Globus pallidus (tissue), 1 donor: ENCODE measurements at regions not wholly inside any gene's neighbourhood (a gene's known extent, or its start where the extent isn't known, plus 50 kb on each side); places are given as distances from the start of the nearest gene placed in this dataset.

Experiments
- DNase-seq: peaks from one replicate; pipeline ENCODE4 v3.0.0-alpha.2; 2015; ENCODE audit warnings: low spot score

GRCh38 chr2:19235308-19235707 lies 123.1 kb downstream of the OSR1 start:
- no peak for DNase-seq

DNA sequence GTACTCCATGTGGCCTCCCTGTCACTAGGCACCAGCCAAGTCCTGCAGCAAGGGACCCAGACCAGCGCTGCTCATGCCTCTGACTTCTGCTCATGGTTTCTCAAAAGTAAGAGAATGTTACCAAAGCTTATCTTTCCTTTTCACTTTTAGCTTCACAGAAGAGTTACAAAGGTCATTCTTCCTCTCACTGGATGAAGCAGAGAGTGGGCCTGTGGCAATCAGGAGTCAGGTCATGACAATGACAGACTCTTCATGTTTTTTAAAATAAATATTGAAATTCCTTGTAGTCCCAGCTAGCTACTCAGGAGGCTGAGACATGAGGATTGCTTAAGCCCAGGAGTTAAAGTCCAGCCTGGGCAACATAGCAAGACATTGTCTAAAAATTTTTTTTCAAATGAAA lies 126.1 kb downstream of the OSR1 start:
- no peak for DNase-seq

- no peak for DNase-seq
These were observed 126.8 kb downstream of the OSR1 start for GRCh38 chr2:19231625-19232024.

- DNase-seq = no peak
These were observed 127.8 kb downstream of the OSR1 start for GRCh38 chr2:19230626-19231025.

DNA sequence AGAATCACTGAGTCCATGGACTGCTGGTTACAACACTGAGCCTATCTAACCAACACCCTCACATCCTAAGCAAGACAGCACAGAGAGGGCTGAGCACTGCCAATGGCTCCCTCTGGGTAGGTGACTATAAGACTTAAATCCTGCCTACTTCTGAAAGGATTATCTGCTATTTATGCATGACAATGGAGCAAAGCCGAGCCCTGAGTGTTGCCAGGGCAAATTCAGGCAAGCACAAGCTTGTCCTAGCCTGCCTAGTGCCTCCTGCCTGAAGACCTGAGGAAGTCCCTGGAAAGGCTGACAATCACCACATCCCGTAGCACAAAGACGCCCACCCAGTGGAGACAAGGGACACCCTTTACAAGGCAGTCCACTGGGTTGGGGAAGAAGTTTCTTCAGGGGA lies 129.7 kb downstream of the OSR1 start:
- DNase-seq = no peak

DNA sequence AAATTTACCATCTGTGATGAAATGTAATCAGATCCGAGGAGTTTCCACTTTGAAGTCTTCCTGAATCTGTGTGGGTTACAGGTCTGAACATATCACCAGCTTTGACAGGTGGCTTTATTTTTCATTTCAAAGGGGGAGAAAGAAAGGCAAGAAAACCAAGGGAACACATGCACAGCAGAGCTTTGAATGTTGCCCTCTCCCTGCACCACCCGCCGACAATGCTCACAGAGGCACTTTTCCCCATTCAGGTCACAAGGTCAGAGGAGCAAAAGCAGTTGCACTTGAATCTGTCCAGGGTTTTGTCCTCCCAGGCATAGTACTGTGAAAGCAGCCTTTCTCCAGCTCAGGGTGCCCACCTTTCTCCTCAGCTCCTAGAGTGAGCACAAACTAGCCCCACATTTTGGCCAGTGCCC lies 130.2 kb downstream of the OSR1 start:
- no peak for DNase-seq

DNA sequence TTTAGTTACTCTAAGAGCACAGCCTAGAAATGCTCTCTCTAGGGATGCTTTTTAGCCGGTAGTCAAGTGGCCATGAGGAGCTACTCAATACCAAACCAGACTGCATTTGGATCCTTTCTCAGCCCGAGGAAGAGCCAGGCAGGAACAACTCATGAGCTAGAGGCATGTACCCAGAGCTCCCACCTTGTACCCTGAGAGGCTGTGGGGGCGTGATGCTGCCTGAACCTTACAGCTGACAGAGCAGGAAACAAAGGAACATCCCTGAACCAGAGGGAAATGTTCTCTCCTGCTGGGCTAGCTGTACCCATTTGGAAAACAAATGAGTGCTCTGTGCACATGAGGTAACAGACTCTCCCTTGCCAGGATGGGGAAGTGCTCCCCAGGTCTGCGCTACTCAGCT lies 131.6 kb downstream of the OSR1 start:
- no peak for DNase-seq

GRCh38 chr2:19226386-19226785 lies 132.0 kb downstream of the OSR1 start:
- DNase-seq = no peak

GRCh38 chr2:19225931-19226330 lies 132.5 kb downstream of the OSR1 start:
- DNase-seq = no peak

DNA sequence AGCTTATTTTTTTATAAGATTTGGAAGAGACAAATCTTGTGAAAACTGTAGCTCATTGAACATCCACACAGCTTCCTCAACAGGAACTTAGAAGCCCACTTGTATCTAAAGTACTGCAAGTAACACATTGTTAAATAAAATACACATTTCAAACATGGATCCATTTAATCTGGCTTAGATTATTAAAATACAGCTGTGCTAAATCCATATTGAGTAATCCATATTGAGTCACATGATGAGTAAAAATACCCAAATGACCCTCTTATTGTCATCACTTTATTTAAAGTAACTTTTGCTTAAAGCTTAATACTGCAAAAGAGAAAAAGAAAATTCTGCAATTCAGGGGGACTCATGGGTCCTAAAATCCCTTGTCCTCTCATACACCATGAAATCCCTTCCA lies 133.3 kb downstream of the OSR1 start:
- DNase-seq = no peak

GRCh38 chr2:19224486-19224885 lies 133.9 kb downstream of the OSR1 start:
- DNase-seq = no peak

DNA sequence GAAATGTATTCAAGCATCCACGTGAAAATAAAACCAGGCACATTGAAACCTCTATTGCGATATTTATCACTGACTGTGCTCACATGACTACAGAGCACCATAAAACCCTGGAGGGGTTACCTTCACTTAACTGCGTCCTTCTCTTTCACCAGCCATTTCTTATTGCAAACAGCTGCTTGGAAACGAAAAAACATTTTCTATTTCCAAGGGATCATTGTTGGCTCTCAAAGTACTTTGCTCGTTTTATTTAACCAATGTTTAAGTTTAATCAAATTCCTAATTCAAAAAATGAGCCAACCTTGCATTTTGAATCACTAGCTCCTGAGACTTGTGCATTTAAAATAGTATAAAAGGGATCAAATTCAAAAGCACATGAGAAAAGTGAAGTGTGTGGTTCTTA lies 134.4 kb downstream of the OSR1 start:
- DNase-seq = no peak

DNA sequence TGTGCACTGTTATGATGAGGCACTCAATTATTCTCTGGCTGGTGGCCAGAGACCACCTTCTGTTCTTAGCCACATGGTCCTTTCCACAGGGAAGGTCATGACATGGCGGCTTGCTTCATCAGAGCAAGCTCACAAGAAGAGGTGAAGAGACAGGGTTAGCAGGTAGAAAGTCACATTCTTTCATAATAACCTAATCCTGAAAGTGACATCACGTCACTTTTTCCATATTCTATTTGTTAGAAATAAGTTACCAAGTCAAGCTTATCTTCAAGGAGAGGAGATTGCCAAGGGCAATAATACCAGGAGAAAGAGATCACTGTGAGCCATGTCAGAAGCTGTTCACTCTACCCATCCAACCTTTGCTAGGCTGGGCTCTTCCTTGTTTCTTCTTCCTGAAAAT lies 139.4 kb downstream of the OSR1 start:
- DNase-seq = no peak

GRCh38 chr2:19218166-19218565 lies 140.3 kb downstream of the OSR1 start:
- no peak for DNase-seq

- no peak for DNase-seq
These were observed 141.5 kb downstream of the OSR1 start for GRCh38 chr2:19216676-19217602.

DNA sequence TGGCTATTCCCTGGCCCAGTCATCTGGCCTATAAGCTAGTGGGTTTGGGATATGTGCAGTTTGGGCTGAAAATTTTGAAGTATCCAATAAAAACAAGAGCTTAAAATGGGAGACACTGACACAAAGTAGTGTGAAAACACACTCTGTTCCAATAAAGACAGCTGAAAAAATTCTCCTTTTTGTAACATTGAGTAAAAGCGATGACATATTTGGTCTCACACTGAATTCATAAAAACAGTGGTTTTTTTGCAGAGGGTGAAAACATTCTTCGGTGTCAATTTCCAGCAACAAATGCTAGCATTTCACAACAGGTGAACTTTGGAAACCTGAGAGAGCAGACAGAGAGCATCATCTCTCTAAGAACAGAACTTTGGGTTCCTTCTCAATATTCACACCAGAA lies 142.2 kb downstream of the OSR1 start:
- DNase-seq = no peak

DNA sequence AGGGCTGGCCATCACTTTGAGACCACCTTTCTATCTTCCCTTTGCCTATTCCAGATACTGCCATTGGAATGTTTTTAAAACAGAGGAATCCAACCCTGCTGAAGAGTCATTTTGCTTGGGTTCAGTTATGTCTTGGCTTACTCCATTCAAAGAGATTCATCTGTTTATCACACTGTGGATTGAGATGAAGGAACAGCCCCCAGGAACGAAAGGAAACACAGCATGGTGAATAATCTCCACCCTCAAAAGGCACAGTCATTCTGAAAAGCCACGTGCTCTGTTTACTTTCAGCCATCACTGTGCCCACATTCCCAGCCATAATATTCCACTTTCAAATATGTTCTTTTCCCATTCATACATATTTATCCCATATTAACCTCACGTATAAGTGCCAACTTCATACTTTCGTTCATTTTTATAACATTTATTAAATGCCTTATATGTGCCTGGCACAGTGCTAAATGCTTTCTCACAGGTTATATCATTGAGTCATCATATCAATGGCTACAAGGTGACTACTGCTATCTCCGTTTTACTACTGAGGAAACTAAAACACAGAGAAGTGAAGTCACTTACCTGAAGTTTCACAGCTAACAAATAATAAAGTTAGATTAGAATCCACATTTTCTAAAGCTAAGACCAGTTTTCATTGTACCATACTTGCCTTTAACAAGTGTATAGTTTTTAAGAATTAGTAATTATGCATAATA lies 143.6 kb downstream of the OSR1 start:
- DNase-seq = no peak

- DNase-seq = no peak
These were observed 148.7 kb downstream of the OSR1 start for GRCh38 chr2:19209575-19210341.

DNA sequence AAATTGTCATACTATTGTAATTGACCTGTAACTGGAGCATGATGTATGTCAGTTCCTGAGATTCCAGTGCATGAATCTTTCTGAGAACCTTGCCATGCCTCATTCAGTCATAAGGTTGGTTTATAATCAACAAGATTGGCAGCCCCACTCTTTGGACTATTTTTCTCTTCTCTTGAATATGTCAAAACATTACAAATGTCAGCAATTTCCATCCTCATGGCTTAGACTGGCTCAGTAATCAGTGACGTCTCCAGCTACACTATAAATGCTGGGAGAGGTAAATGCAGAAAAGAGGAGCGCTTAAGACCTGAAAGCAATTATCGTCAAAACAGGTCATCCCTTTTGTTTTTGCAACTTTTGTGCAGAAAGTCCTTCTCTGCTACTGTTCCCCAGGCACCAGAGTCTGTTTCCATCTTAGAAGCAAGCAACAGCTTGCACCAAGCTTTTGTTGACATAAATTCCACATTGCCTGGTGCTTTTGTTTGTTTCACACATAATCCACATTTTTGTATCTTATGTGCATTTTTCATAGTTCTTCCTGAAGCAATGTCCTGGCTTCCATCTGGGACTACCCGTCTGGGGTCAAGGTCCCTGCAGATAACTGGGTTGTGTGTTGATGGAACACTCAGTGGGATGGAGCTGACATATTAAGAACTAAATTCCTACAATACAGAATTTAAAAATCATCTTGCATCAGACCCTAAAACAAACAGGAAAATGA lies 149.8 kb downstream of the OSR1 start:
- no peak for DNase-seq

GRCh38 chr2:19207452-19207851 lies 151.0 kb downstream of the OSR1 start:
- no peak for DNase-seq

DNA sequence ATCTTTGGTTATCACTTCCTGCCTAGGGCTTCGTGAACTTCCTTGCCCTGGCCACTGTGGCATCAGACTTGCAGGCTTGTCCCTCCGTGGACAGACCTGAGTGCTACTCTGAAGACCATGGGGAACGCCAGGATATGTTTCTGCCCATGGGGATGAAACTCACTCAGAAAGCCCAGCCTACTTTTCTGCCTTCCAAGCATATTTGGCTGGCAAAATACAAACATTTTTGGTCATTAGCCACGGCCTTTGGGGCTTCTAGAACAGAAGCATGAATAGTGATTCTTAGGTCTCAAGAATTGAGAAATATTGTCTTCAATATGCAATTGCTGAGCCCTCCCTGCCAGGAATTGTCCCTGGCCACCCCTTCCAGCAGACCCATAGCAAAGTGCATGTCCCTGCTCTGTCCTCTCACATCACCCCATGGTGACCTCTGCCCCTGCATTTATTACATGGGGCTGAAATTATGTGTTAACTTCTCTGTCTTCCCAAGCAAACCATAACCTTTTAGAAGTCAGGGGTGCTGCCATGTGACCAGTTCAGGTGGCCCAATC lies 152.4 kb downstream of the OSR1 start:
- no peak for DNase-seq

GRCh38 chr2:19203866-19204265 lies 154.6 kb downstream of the OSR1 start:
- no peak for DNase-seq
